Breast epithelium (tissue), 3 donors: ENCODE measurements at regions not wholly inside any gene's neighbourhood (a gene's known extent, or its start where the extent isn't known, plus 50 kb on each side); places are given as distances from the start of the nearest gene placed in this dataset.

Experiments
- CTCF ChIP-seq, 3 donors: fragments of 450-650 bp; IDR thresholded peaks; one replicate each; pipeline ENCODE4 v1.5.1; 2016 to 2017; ENCODE audit warnings: antibody characterized with exemption in 3 of 3, mild to moderate bottlenecking in 3 of 3, moderate library complexity in 3 of 3
- POLR2A ChIP-seq: fragments of 450-650 bp; IDR thresholded peaks from one replicate; pipeline ENCODE4 v1.6.1; 2016; ENCODE audit warnings: antibody characterized with exemption, mild to moderate bottlenecking, moderate library complexity
- POLR2AphosphoS5 ChIP-seq, 3 donors: sonication (generic); formaldehyde crosslinking; IDR thresholded peaks; one replicate each; pipeline ENCODE4 v1.6.1; 2017; ENCODE audit warnings: antibody characterized with exemption in 3 of 3

GRCh38 chr10:108060246-108060645 is 895.7 kb upstream of the SORCS1 start:
- TF ChIP-seq CTCF (IDR thresholded peaks at IDR 0.05) = no peak
- no peak for TF ChIP-seq POLR2AphosphoS5 (IDR thresholded peaks at IDR 0.05)
- TF ChIP-seq POLR2A = no peak
